ENCODE measurements at regions not wholly inside any gene's neighbourhood (a gene's known extent, or its start where the extent isn't known, plus 50 kb on each side); places are given as distances from the start of the nearest gene placed in this dataset.
"Not testable (repeated sequence)": the region's sequence is repeated elsewhere in the genome, so short reads cannot be mapped to it uniquely, and the experiment has no call there.

DNA sequence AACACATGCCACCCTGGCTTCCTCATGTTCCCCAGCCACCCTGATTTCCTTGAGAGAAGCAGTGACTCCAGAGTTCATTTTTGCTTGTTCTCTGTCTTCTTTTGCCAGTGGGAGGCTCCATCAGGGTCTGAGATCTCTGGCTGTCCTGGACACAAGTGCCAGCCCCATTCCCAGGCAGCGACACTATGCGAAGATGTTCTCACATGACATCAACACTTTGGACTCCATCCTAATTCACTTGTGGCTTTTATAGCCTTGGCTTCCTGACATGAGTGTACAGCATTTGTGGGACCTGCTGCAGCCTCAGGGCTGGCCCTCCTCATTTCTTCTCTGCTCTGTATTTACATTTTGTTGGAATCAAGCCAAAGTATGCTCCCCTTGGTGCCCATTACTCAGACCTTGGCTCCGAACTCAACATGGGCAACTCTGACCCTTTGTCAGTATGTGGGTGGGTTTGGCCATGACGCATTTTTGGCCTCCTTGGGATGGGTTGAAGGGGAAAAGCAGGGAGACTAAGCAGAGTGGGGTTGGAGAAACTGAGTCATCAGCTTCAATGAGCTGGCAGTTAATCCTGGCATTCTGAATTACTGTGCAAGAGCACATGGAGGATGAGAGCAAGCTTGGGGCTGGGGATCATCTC is 119.0 kb upstream of the EEF2KMT start:
- POLR2A ChIA-PET: no interaction called here
- CTCF ChIA-PET: no interaction called here

DNA sequence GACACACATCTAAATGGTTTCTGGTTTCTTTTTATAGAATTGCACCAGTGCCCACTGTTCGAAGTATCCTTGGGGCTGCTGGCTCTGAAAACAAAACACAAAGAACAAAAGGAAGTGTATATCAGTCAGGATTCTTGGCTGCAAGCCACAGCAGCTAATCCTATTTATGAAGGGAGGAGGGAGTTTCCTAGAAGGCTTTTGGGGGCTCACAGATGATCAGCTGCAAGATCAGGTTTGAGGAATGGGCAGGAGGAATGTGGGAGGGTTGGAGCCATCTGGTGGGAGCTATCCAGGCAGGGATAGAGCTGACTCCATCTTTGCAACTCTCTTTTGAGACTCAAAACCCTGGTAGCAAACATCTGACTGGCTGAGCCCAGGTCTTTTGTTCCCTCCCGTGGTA is 118.3 kb upstream of the EEF2KMT start:
- Histone ChIP-seq H3K27me3 (ENCODE audit: control insufficient read depth, insufficient read depth, low read length) (no peaks in the 10 kb centered on the region), H3K36me3 (ENCODE audit: control insufficient read depth, insufficient read depth, low read length) (no peaks in the 10 kb centered on the region), H3K4me3 (ENCODE audit: low read depth, low read length) (no peak overlapping the region)
- TF ChIP-seq, protein P1, sequence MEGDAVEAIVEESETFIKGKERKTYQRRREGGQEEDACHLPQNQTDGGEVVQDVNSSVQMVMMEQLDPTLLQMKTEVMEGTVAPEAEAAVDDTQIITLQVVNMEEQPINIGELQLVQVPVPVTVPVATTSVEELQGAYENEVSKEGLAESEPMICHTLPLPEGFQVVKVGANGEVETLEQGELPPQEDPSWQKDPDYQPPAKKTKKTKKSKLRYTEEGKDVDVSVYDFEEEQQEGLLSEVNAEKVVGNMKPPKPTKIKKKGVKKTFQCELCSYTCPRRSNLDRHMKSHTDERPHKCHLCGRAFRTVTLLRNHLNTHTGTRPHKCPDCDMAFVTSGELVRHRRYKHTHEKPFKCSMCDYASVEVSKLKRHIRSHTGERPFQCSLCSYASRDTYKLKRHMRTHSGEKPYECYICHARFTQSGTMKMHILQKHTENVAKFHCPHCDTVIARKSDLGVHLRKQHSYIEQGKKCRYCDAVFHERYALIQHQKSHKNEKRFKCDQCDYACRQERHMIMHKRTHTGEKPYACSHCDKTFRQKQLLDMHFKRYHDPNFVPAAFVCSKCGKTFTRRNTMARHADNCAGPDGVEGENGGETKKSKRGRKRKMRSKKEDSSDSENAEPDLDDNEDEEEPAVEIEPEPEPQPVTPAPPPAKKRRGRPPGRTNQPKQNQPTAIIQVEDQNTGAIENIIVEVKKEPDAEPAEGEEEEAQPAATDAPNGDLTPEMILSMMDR (IDR thresholded peaks at IDR 0.05; ENCODE audit: insufficient read depth, low read depth, low read length): no peak
- ChIA-PET CTCF (no interaction called here), POLR2A (no interaction called here)
- no peak for DNase-seq (ENCODE audit: low read depth)

More for the DNA sequence above, 119.0 kb upstream of the EEF2KMT start:
- Histone ChIP-seq H3K4me3 (ENCODE audit: low read depth, low read length) (no peak overlapping the region), H3K27me3 (ENCODE audit: control insufficient read depth, insufficient read depth, low read length) (no peaks in the 10 kb centered on the region), H3K36me3 (ENCODE audit: control insufficient read depth, insufficient read depth, low read length) (no peaks in the 10 kb centered on the region)
- no peak for DNase-seq (ENCODE audit: low read depth)
- TF ChIP-seq, protein P1 (IDR thresholded peaks at IDR 0.05; ENCODE audit: insufficient read depth, low read depth, low read length): no peak

DNA sequence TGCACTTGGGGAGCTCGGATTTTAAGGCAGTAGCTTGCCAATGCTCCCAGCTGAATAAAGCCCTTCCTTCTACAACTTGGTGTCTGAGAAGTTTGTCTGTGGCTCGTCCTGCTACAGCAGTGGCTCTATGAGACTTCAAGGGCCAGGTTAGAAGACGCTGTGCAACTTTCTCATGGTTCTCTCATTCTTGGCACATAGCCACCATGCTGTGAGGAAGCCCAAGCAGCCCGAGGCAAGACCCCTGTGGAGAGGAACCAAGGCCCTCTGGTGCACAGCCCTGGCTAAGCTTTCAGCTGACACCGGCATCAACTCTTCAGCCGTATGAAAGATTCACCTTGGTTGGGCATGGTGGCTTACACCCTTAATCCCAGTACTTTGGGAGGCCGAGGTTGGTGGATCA is 116.9 kb upstream of the EEF2KMT start:
- no peaks in the 10 kb centered on the region for H3K27me3 ChIP-seq (ENCODE audit: control insufficient read depth, insufficient read depth, low read length)
- TF ChIP-seq, protein P1 (IDR thresholded peaks at IDR 0.05; ENCODE audit: insufficient read depth, low read depth, low read length): no peak
- H3K36me3 ChIP-seq (ENCODE audit: control insufficient read depth, insufficient read depth, low read length): no peaks in the 10 kb centered on the region
- ChIA-PET POLR2A (no interaction called here), CTCF (no interaction called here)
- DNase-seq (ENCODE audit: low read depth): no peak
- no peak overlapping the region for H3K4me3 ChIP-seq (ENCODE audit: low read depth, low read length)

DNA sequence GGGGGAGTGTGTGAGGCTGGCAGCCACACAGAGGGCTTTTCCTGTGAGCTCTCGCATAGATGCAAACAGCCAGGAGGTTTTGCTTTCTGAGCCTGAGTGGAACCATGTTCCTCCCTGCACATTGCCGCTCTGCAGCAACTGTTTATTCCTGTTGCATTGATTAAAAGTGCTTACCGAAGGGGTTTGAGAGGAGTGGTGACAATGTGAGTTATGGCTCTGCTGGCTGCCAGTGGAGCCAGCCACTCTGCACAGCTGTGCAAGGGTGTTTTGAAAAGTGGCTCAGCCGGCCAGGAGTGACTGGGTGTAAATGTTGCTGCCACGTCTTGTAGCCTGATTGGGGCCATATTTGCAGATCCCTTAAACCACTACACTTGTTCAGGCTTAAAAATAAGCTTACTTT is 114.9 kb upstream of the EEF2KMT start:
- CTCF ChIA-PET; POLR2A ChIA-PET; H3K36me3 ChIP-seq (ENCODE audit: control insufficient read depth, insufficient read depth, low read length); H3K27me3 ChIP-seq (ENCODE audit: control insufficient read depth, insufficient read depth, low read length); DNase-seq (ENCODE audit: low read depth); H3K4me3 ChIP-seq (ENCODE audit: low read depth, low read length): not testable (repeated sequence)

DNA sequence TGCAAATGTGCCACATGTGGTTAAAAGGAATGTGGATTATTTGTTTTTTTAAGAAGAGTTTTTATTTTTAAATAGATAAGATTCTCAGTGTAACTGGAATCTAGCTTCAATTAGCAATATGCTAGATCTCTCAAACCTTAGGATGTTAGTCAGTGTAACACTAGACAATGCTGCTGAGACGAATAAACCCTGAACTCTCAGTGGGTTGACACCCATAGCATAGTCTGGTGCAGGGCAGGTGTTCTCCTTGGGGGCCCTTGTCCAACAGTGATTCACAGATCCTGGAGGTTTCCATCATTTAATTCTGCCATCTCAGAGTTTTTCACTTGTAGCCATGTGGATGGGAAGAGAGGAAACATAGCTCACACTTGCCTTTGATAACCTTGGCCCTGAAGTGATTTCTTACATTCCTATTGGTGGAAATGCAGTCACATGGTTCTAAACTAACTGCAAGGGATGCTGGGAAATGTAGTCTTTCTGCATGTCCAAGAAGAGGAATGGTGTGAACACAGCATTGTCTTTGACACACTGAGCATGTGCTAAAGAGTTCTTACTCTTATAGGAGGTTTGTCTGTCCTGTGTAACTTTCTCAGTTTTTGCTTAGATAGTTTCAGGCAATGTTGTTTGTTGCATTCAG is 110.4 kb upstream of the EEF2KMT start:
- CTCF ChIA-PET; H3K4me3 ChIP-seq (ENCODE audit: low read depth, low read length); POLR2A ChIA-PET; DNase-seq (ENCODE audit: low read depth); H3K27me3 ChIP-seq (ENCODE audit: control insufficient read depth, insufficient read depth, low read length); H3K36me3 ChIP-seq (ENCODE audit: control insufficient read depth, insufficient read depth, low read length): not testable (repeated sequence)

DNA sequence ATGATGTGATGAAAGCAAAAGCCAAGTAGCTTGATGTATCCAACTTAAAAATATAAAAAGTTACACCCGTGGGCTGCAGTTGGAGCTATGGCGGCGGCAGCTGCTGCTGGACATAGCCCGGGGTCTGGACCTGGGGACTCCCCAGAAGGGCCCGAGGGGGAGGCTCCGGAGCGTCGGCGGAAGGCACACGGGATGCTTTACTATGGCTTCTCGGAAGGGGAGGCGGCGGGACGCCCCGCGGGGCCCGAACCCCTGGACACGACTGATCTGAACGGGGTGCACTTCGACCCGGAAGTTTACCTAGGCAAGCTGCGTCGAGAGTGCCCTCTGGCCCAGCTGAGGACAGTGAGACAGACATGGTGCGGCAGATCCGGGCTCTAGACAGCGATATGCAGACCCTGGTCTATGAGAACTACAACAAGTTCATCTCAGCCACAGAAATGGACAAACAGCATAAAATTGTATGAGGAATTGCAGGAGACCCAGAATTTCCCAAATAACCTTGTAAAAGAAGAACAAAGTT is 109.5 kb upstream of the EEF2KMT start:
- POLR2A ChIA-PET: no interaction called here
- DNase-seq (ENCODE audit: low read depth): no peak
- CTCF ChIA-PET: no interaction called here
- TF ChIP-seq, protein P1 (IDR thresholded peaks at IDR 0.05; ENCODE audit: insufficient read depth, low read depth, low read length): no peak
- Histone ChIP-seq H3K27me3 (ENCODE audit: control insufficient read depth, insufficient read depth, low read length) (no peaks in the 10 kb centered on the region), H3K36me3 (ENCODE audit: control insufficient read depth, insufficient read depth, low read length) (no peaks in the 10 kb centered on the region), H3K4me3 (ENCODE audit: low read depth, low read length) (no peak overlapping the region)
